ENCODE measurements at regions not wholly inside any gene's neighbourhood (a gene's known extent, or its start where the extent isn't known, plus 50 kb on each side); places are given as distances from the start of the nearest gene placed in this dataset.

DNA sequence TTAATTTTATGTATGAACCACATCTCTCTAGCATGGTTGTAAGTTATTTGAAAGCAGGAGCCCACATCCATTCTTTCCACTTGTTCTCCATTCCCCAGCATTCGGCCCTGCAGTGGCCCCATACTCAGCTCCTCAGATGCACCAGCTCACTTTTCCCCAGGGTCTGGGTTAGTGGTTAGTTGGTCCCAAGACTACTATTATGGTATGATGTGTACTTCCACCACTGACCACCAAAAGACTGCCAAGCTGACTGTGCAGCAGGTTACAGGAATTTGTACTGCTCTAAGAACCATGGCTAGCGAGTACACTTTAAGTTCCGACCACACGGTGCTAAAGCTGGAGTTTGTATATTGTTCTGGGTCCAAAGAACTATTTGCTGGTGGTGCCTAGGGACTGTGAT lies 413.6 kb upstream of the TCF4 start:
- TF ChIP-seq, protein P1, sequence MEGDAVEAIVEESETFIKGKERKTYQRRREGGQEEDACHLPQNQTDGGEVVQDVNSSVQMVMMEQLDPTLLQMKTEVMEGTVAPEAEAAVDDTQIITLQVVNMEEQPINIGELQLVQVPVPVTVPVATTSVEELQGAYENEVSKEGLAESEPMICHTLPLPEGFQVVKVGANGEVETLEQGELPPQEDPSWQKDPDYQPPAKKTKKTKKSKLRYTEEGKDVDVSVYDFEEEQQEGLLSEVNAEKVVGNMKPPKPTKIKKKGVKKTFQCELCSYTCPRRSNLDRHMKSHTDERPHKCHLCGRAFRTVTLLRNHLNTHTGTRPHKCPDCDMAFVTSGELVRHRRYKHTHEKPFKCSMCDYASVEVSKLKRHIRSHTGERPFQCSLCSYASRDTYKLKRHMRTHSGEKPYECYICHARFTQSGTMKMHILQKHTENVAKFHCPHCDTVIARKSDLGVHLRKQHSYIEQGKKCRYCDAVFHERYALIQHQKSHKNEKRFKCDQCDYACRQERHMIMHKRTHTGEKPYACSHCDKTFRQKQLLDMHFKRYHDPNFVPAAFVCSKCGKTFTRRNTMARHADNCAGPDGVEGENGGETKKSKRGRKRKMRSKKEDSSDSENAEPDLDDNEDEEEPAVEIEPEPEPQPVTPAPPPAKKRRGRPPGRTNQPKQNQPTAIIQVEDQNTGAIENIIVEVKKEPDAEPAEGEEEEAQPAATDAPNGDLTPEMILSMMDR (IDR thresholded peaks at IDR 0.05 in 4 of 5, conservative IDR thresholded peaks at IDR 0.05 in 1 of 5): no peak
- no peak for TF ChIP-seq POLR2A (IDR thresholded peaks at IDR 0.05)

Measured in gastrocnemius medialis (tissue), 4 donors.